ENCODE measurements at regions not wholly inside any gene's neighbourhood (a gene's known extent, or its start where the extent isn't known, plus 50 kb on each side); places are given as distances from the start of the nearest gene placed in this dataset.

DNA sequence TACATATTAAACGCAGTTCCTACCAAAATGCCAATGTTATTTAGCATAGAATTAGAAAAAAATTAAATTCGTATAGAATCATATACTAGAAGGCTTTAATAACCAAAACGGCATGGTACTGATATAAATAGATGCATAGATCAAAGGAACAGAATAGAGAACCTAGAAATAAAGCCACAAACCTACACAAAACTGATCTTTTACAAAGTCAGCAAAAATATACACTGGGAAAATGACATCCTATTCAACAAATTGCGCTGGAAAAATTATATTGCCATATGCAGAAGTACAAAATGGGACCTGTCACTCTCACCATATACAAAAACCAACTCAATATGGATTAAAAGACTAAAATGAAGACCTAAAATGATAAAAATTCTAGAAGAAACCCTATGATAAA lies 1882.6 kb downstream of the TP53TG3F start:
- TF ChIP-seq, protein P1, sequence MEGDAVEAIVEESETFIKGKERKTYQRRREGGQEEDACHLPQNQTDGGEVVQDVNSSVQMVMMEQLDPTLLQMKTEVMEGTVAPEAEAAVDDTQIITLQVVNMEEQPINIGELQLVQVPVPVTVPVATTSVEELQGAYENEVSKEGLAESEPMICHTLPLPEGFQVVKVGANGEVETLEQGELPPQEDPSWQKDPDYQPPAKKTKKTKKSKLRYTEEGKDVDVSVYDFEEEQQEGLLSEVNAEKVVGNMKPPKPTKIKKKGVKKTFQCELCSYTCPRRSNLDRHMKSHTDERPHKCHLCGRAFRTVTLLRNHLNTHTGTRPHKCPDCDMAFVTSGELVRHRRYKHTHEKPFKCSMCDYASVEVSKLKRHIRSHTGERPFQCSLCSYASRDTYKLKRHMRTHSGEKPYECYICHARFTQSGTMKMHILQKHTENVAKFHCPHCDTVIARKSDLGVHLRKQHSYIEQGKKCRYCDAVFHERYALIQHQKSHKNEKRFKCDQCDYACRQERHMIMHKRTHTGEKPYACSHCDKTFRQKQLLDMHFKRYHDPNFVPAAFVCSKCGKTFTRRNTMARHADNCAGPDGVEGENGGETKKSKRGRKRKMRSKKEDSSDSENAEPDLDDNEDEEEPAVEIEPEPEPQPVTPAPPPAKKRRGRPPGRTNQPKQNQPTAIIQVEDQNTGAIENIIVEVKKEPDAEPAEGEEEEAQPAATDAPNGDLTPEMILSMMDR (IDR thresholded peaks at IDR 0.05): no peak
- TF ChIP-seq EP300 (IDR thresholded peaks at IDR 0.05): no peak
